Activated CD4-positive, alpha-beta T cell treated with anti-CD3 and anti-CD28 coated beads, Interleukin-2, amount 50 U/mL, for 1 hour (primary cell): ENCODE measurements at regions not wholly inside any gene's neighbourhood (a gene's known extent, or its start where the extent isn't known, plus 50 kb on each side); places are given as distances from the start of the nearest gene placed in this dataset.

Source experiments
- DNase-seq: peaks from one replicate; pipeline ENCODE4 v3.0.0-alpha.2; 2020

DNA sequence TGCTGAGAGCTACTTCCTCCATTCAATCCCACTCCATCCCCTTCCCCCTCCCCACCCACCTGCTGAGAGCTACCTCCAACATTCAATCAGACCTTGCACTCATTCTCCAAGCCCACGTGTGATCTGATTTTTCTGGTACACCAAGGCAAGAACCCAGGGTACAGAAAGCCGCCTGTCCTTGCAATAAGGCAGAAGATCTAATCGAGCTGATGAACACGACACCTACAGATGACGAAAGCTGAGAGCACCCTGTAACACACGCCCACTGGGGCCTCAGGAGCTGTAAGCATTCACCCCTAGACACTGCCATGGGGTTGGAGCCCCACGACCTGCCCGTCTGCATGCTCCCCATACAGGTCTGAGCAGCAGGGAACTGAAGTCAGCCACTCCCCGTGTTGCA lies 58.3 kb downstream of the TRIML1 start:
- DNase-seq, result no peak

DNA sequence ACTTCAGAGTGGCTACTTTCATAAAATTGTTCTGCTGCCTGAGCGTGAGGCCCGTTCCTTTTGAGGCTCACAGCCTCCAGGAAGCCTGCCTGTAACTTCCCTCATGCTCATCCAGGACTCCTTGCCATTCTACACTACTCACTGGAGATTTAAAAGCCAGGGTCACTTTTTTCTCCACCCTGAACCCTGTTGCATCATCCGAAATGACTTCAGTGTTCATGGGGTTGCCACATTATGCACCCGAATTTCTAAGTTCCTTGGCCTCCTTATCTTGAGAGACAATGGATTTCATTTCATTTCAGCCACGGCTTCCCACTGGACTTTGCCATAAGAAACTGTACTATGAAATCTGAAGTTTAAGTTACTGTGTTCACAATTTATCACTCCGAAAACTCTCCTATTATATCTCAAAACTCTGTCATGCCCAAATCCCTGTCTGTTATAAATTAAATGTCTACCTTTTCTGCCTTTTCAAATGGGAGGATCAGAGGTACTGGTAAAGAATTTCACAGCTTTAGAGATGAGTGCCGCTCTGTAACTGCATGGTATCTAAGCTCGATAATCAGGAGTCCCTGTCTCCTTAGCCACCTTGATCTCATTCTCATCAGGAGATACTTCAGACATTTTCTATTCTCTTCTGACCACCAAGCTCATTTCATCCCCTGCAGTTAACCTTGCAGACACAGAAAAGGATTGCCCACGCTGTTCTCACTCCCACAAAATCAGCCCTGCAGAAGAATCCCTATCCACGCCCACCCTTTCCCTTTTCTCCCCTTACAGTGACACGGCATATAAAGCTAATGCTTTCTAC lies 59.9 kb downstream of the TRIML1 start:
- no peak for DNase-seq

DNA sequence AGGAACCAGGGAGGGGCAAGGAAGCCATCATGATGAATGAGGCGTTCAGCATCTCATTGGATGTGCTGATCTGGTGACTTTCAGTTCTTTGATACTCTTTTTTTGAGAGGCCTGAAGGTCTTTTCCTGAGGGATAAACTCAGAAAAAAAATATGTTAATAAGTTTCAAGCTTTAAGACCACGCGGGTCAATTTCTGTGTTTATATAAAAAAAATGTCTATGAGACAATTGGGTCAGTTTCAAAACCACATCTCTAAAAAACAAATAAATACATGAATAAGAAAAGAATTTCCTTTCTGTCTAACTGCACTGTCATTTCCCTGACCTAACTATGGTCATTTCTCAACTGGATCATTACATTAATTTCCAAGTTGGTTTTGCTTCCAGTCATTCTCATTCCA lies 62.6 kb downstream of the TRIML1 start:
- no peak for DNase-seq

DNA sequence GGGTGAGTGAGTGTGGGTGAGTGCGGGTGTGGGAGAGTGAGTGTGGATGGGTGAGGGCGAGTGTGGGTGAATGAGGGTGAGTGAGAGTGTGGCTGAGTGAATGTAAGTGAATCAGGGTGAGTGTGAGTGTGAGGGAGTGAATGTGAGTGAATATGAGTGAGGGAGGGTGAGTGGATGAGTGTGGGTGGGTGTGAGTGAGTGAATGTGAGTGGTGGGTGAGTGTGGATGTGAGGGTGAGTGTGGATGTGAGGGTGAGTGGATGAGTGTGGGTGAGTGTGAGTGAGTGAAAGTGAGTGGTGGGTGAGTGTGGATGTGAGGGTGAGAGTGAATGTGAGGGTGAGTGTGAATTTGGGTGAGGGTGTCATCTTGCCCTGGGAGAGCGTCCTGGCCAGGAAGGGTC lies 67.5 kb downstream of the TRIML1 start:
- no peak for DNase-seq

DNA sequence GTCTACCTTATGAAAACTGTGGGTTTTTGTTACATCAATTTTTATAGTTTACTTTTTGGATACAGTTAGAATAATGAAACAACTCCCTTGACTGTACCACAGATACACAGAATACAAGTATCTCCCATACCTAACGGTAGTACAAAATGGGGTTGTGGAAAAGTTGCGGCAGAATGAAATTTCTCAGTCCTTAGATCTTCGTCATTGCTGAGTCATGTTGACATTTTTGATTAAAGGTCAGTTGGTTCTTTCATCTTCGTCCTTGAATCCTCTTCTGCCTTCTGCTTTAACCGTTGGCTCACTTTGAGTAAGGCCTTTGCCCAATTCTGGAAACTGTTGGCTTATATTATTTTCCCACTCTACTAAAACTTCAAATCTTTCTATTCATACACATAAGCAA lies 75.6 kb downstream of the TRIML1 start:
- no peak for DNase-seq

DNA sequence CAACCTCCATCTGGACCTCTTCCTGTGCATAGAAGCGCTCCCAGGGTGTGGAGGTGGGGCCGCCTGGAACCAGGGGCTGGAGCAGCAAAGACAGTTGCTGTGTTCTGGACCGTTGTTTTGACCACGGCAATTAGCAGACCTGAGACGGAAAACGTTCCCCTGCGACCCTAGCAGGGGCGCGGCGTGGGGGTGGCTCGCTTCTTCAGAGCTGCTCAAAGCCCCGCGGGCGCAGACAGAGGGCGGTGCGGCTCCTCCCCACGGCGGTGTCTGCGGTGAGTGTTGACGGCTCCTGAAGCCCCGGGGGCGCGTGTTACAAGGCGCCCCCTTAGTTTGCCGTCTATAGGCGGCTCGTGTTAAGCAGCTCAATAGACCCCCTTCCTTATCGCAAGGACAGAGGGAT lies 79.2 kb downstream of the TRIML1 start:
- DNase-seq, result no peak

DNA sequence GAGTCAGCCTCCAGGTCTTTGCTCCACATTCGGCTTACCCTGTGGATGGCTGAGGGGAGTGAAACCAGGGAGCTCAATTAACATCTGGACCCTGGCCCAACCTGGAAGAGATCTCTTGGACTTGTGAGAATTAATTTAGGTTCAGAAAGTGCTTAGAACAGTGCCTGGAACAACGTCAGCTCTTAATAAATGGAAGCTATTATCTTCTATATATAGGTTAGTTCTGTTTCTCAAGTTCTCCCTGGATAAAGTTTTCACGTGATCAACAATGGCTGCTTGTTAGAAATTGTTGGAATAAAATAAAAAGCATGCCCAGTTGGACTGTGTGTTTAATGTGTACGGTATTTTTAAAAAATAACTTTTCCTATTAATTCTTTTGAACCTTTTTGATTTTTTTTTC lies 80.8 kb downstream of the TRIML1 start:
- no peak for DNase-seq

DNA sequence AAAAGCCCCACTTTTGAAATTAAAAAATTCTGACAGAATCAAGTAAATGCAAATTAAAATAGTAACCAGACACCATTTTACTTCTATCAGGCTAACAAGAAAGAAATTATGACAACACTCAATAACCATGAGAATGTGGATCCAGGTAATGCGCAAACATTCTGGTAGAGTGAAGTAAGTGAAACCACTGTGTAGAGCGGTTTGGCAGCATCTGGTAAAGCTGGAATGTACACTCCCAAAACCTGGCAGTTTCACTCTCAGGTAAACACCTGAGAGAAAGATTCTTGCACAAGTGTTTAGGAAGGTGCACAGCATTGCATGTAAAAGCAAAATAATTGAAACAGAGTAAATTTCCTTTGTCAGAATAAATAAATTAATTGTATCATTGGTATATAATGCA lies 81.8 kb downstream of the TRIML1 start:
- DNase-seq, result no peak

DNA sequence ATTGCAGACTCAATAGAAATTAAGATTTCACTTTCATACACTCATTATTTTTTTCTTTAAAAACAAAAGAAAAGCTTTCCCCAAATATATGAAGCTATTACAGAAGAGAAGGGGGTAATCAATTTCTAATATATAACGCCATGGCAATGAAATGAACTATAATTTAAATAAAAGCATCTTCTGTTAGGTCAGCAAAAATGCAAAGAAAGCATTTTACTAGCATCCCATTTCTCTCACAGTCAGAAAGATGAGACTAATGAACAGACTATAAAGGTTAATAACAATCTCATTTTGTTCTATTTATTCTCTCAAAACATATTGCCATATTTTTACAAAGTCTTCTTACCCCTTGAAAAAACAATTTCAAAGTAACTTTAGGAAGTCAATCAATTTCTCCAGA lies 89.0 kb downstream of the TRIML1 start:
- no peak for DNase-seq

DNA sequence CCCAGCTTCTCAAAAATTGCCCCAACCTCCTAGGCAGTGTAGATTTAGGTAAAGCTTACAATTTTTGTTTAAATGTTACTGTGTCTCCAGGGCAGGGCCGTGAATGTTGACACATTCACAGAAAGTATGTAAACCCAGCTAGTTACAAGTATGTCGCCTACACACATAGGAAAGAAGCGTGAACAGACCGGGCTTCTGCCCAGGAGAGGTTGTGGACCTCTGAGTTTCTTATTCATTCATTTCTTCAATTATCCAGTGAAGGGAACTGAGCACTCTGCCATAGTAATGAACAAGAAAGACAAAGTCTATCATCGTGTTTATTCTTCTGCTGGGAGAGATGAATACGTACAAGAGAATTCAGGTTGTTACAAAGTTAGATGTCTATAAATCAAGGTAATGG lies 93.2 kb downstream of the TRIML1 start:
- no peak for DNase-seq

DNA sequence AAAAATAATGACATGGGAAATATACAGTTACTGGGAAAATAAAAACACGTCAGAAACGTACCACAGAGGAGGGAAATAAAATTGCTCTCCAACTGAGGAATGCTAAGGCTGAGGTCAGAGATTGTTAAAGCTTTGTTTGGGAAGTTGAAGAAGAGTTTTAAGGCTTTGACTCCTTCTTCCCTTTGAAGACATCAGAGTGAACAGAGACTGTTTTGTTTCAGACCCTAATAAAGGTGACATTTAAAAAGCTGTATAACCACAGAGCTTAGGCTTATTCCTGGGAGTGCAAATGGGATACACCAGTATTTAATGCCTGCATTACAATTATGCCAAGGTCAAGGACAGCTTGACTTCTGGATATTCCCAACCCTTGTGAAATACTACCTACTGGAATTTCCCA lies 102.8 kb downstream of the TRIML1 start:
- no peak for DNase-seq

DNA sequence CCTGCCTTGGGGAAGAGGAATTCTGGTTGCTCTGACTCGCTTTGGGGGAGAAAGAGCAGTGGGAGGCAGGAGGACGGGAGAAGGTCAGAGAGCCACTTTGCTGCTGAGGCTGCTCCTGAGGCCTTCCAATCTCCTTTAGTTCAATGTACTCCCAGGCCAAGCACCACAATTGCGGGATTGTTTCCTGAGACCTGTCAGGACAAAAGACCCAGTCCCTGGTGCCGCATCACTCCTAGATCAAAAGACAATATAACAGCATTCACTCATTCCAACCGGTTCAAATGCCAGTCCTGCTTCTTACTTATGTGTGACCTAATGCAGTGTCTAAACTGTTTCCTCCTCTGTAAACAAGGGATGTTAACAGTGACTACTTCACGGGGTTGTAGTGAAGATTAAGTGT lies 106.4 kb downstream of the TRIML1 start:
- DNase-seq, result no peak

DNA sequence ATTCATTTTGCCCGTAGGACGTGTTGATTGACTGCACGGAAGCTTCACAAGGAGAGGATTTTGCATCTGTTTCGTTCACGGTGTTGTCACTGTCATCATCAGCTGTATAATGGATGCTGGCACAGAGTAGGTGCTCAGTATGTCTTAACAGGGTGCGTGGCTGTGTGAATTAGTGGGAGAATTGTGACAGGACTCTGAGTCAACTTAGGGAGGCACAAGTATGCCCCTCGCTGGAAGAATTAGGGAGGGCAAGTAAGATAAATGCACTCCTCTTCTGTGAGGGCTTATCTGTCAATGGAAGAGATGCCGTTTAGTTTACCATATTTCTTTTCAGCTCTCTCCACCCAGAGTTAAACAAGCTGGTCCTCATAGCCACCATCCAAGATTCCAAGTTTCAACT lies 107.2 kb downstream of the TRIML1 start:
- DNase-seq, result no peak

DNA sequence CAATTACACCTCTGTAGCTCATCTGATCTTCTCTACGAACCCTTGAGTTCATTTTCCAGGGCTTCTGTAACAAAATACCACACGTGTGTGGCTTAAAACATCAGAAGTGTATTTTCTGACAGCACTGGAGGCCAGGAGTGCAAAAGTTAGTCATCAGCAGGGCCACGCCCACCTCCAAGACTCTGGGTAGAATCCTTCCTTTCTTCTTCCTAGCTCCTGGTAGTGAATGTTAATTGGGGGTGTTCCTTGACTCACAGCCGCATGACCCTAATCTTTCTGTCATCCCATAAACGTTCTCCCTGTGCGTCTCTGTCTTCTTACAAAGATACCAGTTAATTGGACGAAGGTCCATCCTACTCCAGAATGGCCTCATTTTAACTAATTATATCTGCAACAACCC lies 115.0 kb downstream of the TRIML1 start:
- DNase-seq, result no peak

DNA sequence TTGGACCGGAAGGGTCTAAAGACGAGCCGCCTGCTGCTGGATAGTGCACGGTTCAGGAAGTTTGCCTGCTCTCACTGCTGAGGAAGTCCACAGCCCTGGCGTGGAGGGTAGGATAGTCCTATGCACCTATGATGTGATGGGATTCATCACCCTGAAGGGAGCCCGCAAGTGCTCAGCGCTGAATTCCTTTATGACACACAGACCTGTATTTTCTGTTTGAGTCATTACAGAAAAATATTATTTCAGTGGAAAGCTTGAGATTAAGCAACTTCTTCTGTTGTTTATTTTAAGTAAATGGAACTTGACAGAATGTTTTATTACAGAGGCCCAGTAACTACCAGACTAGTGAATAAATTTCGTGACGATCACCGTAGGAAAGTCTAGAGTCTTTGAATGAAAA lies 123.2 kb downstream of the TRIML1 start:
- no peak for DNase-seq

DNA sequence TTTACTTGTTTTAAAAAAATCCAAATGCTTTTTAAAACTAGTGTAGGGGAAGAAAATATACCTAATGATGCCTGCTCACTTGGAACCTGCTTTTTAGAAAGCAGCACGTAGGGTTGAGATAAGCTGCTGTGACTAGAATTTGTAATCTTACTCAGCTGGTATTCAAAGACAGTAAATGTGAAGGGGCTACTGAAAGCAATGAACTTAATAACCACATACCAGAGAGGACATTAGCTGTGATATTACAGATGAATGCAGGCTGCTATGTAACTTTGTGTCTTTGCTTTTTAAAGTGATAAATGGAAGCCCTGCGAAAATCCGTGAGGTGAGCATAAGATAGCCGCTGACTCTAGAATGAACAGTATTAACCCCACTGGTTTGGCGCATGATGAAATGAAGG lies 124.1 kb downstream of the TRIML1 start:
- no peak for DNase-seq

DNA sequence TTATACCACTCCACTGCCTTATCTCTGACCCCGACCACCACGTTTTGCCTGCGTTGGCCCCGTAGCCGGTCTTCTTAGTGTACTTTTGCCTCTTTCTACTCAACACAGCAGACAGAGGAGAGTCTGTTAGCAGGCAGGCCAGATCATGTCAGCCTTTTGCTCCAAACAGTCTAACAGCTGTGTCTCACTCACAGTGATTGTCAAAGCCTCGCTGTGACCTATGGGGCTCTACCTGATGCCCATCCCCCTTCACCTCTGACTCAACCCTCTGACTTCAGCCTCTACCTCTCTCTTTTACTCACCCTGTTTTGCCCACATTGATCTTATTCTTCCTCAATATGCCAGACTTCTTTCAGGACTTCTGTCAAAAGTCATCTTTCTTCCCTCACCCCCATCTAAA lies 127.1 kb downstream of the TRIML1 start:
- DNase-seq, result no peak

DNA sequence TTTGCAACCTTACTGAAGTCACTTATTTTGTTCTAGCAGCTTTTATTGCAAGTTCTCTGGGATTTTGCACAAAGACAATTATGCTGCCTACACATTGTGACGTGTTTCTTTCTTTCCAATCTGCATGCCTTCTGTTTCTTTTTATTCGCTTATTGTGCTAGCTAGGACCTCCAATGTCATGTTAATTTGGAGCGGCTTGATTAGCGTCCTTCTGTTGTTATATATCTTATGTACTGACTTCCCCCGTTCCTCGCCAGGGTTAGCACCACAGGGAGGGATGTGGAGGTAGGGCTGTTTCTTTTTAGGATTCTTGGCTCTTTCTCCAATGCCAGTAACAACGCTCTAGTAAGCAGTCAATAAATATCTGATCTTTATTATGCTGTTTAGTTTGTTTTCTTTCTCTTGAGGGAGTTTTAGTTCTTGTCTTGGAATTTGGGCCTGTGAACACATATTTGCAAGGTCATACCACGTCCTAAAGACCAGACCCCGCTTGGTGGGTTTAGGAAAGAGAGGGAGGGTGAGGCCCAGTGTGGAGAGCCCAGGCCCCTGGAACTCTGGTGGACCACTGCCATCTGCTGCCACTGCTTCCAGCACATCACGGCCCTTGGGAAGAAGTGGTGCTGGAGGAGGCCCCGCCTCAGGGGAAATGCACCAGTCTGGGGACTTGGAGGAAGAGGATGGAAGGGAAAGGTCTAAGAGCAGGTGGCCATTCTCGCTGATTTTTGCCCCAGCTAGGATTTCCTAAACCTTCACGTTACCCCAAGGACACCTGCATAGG lies 129.1 kb downstream of the TRIML1 start:
- DNase-seq, result no peak

DNA sequence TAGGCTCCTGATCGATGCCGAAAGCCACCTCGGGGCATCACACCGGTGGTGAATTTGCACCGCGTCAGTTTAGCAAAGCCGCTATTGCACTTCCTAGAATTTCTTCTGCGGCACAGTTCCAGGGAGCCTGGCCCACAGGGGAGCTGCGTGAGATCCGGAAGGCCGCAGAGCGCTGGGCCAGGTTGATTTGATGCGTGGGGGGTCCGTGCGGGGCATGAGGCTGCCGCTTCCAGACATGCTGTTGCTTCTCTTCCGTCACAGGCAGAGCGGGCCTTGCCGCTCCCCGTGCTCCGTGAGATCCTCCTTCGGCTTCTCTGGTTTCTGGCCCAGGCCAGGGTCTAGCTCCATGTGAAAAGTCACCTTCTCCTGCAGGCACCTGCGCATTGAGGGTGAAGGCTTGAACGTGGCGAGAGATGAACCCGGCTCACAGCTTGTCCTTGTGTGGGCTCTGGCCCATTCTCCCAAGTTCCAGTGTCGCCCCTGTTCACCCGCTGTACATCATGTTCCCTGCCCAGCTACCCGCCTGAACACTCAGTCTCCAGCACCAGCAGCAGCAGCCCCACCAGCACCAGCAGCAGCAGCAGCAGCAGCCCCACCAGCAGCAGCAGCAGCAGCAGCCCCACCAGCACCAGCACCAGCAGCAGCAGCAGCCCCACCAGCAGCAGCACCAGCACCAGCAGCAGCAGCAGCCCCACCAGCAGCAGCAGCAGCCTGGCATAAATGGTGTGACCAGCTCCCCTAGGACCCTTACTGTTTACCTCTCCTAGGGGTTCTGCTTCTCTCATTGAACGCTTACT lies 131.2 kb downstream of the TRIML1 start:
- no peak for DNase-seq

DNA sequence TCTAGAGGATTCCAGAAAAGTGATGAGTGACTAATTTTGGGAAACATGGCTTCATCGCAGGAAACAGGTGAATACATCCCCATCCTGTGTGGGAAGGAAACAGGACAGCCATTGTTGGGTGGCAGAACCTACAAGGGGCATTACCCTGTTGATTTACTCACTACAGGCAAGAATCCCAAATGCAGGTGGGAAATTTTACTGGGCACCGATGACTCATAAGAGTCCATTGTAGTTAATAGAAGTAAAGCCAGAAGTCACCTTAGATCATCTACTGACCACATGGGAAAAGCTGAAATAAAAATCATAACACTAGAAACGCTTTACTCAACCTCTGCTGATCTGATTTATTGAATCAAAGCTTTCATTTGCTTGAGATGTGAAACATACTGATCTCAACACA lies 136.4 kb downstream of the TRIML1 start:
- no peak for DNase-seq

DNA sequence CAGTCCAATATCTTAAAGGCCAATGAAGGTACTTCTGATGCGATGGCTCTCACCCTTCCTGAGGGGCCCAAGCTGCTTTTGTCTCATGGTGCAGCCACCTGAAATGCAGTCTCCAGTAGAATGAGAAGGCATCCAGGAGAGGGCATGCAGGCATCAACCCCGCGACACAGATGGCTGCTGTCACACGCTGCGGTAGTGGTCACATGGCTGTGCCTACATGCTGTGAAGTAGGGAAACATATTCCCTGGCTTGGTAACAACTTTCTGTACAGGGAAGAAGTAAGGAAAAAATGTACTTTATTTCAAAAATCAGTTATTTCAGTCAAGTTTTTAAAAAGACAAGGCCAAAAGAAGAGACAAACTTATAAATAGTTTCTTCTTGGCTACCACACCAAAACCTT lies 139.9 kb downstream of the TRIML1 start:
- no peak for DNase-seq

DNA sequence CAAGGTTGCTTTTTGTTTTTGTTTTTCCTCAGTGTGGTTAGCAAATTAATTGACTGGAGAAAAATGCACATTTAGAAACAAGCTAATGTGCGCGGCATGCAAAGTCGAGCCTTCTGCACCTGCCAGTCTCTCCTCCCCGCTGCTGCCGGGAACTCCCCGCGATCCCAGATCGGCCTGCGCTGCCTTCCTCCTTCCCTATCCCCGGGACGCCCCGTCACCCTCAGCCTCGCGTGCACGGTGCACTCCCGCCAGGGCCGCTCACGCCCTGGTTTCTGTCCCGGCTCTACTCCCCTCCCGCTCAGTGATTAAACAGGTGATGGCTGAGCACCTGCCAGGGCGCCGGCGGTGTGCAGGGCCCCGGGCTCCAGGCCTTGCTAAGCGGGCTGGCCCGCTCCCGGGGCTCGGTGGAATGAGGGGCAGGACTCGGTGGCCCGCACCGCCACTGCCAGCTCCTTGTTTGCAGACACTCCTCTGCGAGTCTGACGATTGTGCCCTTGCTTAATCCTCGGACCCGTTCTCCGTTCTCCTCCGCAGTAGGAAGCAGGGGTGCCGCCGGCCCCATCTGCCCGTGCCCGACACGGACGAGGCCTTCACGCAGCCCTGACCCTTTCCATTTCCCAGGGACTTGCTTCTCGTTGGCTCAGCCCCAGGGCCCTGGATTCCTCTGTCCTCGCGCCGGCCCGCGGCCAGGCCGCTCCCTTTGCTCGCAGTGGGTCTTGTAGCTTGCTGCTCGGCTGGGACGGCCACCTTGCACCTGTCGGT lies 143.4 kb downstream of the TRIML1 start:
- DNase-seq, result no peak
